Inferior parietal cortex (tissue), 1 donor: ENCODE measurements at regions not wholly inside any gene's neighbourhood (a gene's known extent, or its start where the extent isn't known, plus 50 kb on each side); places are given as distances from the start of the nearest gene placed in this dataset.

Experiments
- DNase-seq: peaks from one replicate; pipeline ENCODE4 v3.0.0-alpha.2; 2016; ENCODE audit errors: extremely low spot score

- no peak for DNase-seq
These were observed 975.9 kb downstream of the STIM2 start for GRCh38 chr4:27836523-27836922.

GRCh38 chr4:27843776-27844175 is 983.1 kb downstream of the STIM2 start:
- DNase-seq, result no peak

- DNase-seq, result peak; percentile 18
These were observed 983.7 kb downstream of the STIM2 start for GRCh38 chr4:27844376-27844775.

- DNase-seq, result no peak
These were observed 986.3 kb downstream of the STIM2 start for GRCh38 chr4:27846951-27847350.

GRCh38 chr4:27861381-27861787 is 1000.7 kb downstream of the STIM2 start:
- peak; percentile 42 for DNase-seq

GRCh38 chr4:27861802-27862201 is 1001.2 kb downstream of the STIM2 start:
- DNase-seq, result no peak

GRCh38 chr4:27873596-27873995 is 1013.0 kb downstream of the STIM2 start:
- DNase-seq, result no peak

GRCh38 chr4:27881705-27882104 is 1021.1 kb downstream of the STIM2 start:
- no peak for DNase-seq

- no peak for DNase-seq
These were observed 1025.5 kb downstream of the STIM2 start for GRCh38 chr4:27886120-27886519.

GRCh38 chr4:27887646-27888045 is 1027.0 kb downstream of the STIM2 start:
- no peak for DNase-seq

- no peak for DNase-seq
These were observed 1027.9 kb downstream of the STIM2 start for GRCh38 chr4:27888505-27888904.

GRCh38 chr4:27894951-27895350 is 1034.3 kb downstream of the STIM2 start:
- DNase-seq, result no peak

GRCh38 chr4:27908356-27908755 is 1047.7 kb downstream of the STIM2 start:
- DNase-seq, result no peak

- no peak for DNase-seq
These were observed 1049.6 kb downstream of the STIM2 start for GRCh38 chr4:27910227-27910626.

- DNase-seq, result no peak
These were observed 1050.4 kb downstream of the STIM2 start for GRCh38 chr4:27911047-27911446.

GRCh38 chr4:27913738-27914137 is 1053.1 kb downstream of the STIM2 start:
- DNase-seq, result no peak

GRCh38 chr4:27915822-27916221 is 1055.2 kb downstream of the STIM2 start:
- no peak for DNase-seq

GRCh38 chr4:27916452-27917184 is 1056.0 kb downstream of the STIM2 start:
- DNase-seq, result no peak

GRCh38 chr4:27917381-27917780 is 1056.7 kb downstream of the STIM2 start:
- peak; percentile 24 for DNase-seq

- DNase-seq, result no peak
These were observed 1060.6 kb downstream of the STIM2 start for GRCh38 chr4:27921231-27921630.

- no peak for DNase-seq
These were observed 1068.3 kb downstream of the STIM2 start for GRCh38 chr4:27928761-27929540.

- DNase-seq, result no peak
These were observed 1069.7 kb downstream of the STIM2 start for GRCh38 chr4:27930291-27930690.

GRCh38 chr4:27930976-27931375 is 1070.3 kb downstream of the STIM2 start:
- no peak for DNase-seq
